WERI-Rb-1 (cell line): ENCODE measurements at regions not wholly inside any gene's neighbourhood (a gene's known extent, or its start where the extent isn't known, plus 50 kb on each side); places are given as distances from the start of the nearest gene placed in this dataset.

Experiments
- DNase-seq: peaks from one replicate; pipeline ENCODE4 v3.0.0-alpha.2; 2020
- H3K27ac ChIP-seq: fragments of 250-450 bp; sonication (Bioruptor Pico); 2 replicates; pipeline ENCODE4 v1.5.1; 2020; ENCODE audit warnings: mild to moderate bottlenecking, moderate library complexity
- H3K27me3 ChIP-seq: fragments of 250-450 bp; sonication (Bioruptor Pico); 2 replicates; pipeline ENCODE4 v1.5.1; 2021; ENCODE audit warnings: mild to moderate bottlenecking, low read depth, moderate library complexity; ENCODE audit not compliant: insufficient read depth, severe bottlenecking
- H3K36me3 ChIP-seq: fragments of 250-450 bp; sonication (Bioruptor Pico); 2 replicates; pipeline ENCODE4 v1.5.1; 2020; ENCODE audit warnings: mild to moderate bottlenecking, moderate library complexity
- H3K4me3 ChIP-seq: 2 replicates; pipeline ENCODE4 v1.5.1; 2011; ENCODE audit warnings: low read depth, mild to moderate bottlenecking, control low read depth, low read length
- H3K9me3 ChIP-seq: fragments of 250-450 bp; sonication (Bioruptor Pico); 2 replicates; pipeline ENCODE4 v1.5.1; 2021; ENCODE audit warnings: mild to moderate bottlenecking, moderate library complexity; ENCODE audit not compliant: severe bottlenecking
- CTCF ChIP-seq: IDR thresholded peaks from 2 replicates; pipeline ENCODE4 v1.5.1; 2011; ENCODE audit warnings: low read depth, mild to moderate bottlenecking, control low read depth, inconsistent platforms, low read length

GRCh38 chr1:88191917-88192316 lies 492.2 kb upstream of the PKN2 start:
- no peaks in the 10 kb centered on the region for H3K36me3 ChIP-seq
- no peaks in the 10 kb centered on the region for H3K9me3 ChIP-seq
- no peaks in the 10 kb centered on the region for H3K27me3 ChIP-seq
- TF ChIP-seq CTCF = no peak
- H3K27ac ChIP-seq = no peak overlapping the region
- DNase-seq = no peak
- no peak overlapping the region for H3K4me3 ChIP-seq

DNA sequence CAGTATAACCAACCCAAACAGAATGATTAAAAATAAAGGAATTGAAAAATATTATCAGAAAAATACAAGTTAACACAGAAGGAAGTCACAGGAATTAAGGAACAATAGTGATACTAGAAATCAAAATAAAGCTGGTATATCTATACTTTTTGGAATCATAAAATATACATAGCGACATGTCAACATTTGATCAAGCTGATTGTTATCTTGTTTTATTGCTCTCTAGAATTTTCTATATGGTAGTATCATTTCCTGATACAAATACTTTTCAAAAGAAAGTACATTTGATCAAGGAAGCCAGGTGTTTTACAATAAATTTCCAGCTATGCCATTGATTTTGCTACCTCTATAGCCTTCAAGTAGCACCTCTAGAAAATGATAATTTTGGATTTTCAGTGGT lies 489.5 kb upstream of the PKN2 start:
- no peak for TF ChIP-seq CTCF
- H3K36me3 ChIP-seq = no peaks in the 10 kb centered on the region
- no peak for DNase-seq

GRCh38 chr1:88200545-88200944 lies 483.5 kb upstream of the PKN2 start:
- no peak overlapping the region for H3K4me3 ChIP-seq

More for the DNA sequence above, 489.5 kb upstream of the PKN2 start:
- no peaks in the 10 kb centered on the region for H3K9me3 ChIP-seq
- no peak overlapping the region for H3K27ac ChIP-seq
- no peaks in the 10 kb centered on the region for H3K27me3 ChIP-seq
- H3K4me3 ChIP-seq = no peak overlapping the region

DNA sequence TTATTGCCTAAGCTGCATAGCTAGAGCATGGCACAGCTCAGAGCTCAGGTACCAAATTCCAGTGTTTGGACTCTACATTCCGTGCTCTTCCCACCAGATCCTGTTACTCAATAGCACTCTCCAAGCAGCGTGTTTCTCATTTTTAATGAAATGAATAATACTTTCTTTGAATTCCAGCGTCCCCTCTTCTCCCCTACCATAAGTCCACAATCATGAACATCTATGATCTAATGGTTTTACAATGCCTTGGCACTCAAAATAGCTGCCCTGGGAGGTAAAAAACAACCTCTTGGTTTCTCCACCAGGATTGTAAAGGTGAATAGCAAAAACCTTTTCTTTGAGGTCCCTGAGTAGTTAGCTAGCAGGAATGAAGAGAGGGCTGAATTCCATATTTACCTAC lies 480.0 kb upstream of the PKN2 start:
- Histone ChIP-seq H3K27me3 (no peaks in the 10 kb centered on the region), H3K4me3 (no peak overlapping the region), H3K36me3 (no peaks in the 10 kb centered on the region), H3K9me3 (no peaks in the 10 kb centered on the region), H3K27ac (no peak overlapping the region)
- no peak for TF ChIP-seq CTCF
- DNase-seq = no peak

More at GRCh38 chr1:88200545-88200944, 483.5 kb upstream of the PKN2 start:
- Histone ChIP-seq H3K27me3 (no peaks in the 10 kb centered on the region), H3K27ac (no peak overlapping the region), H3K36me3 (no peaks in the 10 kb centered on the region), H3K9me3 (no peaks in the 10 kb centered on the region)
- no peak for TF ChIP-seq CTCF
- no peak for DNase-seq

DNA sequence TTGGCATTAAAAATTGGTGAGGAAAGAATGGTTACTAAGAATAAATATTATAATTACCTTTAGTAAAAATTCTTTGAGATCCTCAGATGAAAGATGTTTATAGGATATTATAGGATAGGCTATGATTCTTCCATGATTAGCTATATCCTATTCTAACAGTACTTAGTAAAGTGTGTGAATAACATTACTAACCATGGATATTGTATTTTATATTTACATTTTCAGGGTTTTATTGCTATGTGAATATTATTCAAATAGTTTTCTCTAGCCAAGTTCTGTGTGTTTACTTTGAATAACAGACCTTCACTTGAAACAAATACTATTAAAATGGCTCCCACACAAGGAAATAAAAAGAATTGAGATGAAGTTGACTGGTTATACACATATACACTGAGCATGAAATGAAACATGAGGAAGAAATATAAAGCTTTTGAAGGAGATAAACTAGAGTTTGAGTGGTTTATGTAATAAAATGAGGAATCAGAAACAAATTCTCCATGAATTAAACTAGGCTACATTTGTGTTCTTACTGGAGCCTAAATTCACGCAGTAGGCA lies 479.4 kb upstream of the PKN2 start:
- Histone ChIP-seq H3K27me3 (no peaks in the 10 kb centered on the region), H3K36me3 (no peaks in the 10 kb centered on the region), H3K27ac (no peak overlapping the region), H3K9me3 (no peaks in the 10 kb centered on the region), H3K4me3 (no peak overlapping the region)
- TF ChIP-seq CTCF = no peak
- no peak for DNase-seq

DNA sequence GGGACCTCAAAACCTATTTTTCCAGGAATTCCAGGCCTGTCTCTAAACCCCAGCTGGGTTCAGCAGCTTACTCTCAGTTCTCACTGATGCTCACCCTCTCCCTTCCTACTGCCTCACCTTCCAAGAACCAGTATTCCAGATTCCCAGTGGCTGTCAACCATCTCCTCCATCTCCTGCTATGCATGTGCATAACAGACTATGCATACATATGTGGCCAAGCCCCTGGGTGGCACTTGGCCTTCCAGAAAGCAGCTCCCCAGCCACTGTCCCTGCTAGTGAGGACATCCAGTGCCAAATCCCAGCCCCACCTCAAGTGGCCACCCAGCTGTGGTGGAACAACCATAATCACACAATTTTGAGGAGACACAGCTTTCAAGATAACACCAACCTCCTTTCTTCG lies 475.7 kb upstream of the PKN2 start:
- Histone ChIP-seq H3K27me3 (no peaks in the 10 kb centered on the region), H3K4me3 (no peak overlapping the region), H3K36me3 (no peaks in the 10 kb centered on the region), H3K27ac (no peak overlapping the region), H3K9me3 (no peaks in the 10 kb centered on the region)
- TF ChIP-seq CTCF = no peak
- no peak for DNase-seq
